IMR-90 (cell line): ENCODE measurements at regions not wholly inside any gene's neighbourhood (a gene's known extent, or its start where the extent isn't known, plus 50 kb on each side); places are given as distances from the start of the nearest gene placed in this dataset.

Experiments used
- CEBPB ChIP-seq: IDR thresholded peaks from 2 replicates; pipeline ENCODE4 v1.6.1; 2012; ENCODE audit warnings: low read depth, low read length, improper control_type of control experiment
- CHD1 ChIP-seq: IDR thresholded peaks from 2 replicates; pipeline ENCODE4 v1.6.1; 2012; ENCODE audit warnings: low read depth, low read length, improper control_type of control experiment
- ELK1 ChIP-seq: fragments of 150-350 bp; IDR thresholded peaks from 2 replicates; pipeline ENCODE4 v1.6.1; 2016; ENCODE audit warnings: low read depth, mild to moderate bottlenecking, low read length, moderate library complexity, borderline replicate concordance
- MAFK ChIP-seq: IDR thresholded peaks from 2 replicates; pipeline ENCODE4 v1.6.1; 2012; ENCODE audit warnings: low read depth, low read length, improper control_type of control experiment
- NFE2L2 ChIP-seq: fragments of 150-350 bp; IDR thresholded peaks from 2 replicates; pipeline ENCODE4 v1.6.1; 2016; ENCODE audit warnings: low read depth, mild to moderate bottlenecking, low read length
- POLR2A ChIP-seq: IDR thresholded peaks from 2 replicates; pipeline ENCODE4 v1.6.1; 2012; ENCODE audit warnings: mild to moderate bottlenecking, low read depth, low read length
- RAD21 ChIP-seq: IDR thresholded peaks from 2 replicates; pipeline ENCODE4 v1.6.1; 2012; ENCODE audit warnings: low read length, improper control_type of control experiment
- RFX5 ChIP-seq: IDR thresholded peaks from 2 replicates; pipeline ENCODE4 v1.8.0; 2012; ENCODE audit warnings: low read depth, mild to moderate bottlenecking, low read length, moderate library complexity
- SMC3 ChIP-seq: fragments of 150-350 bp; IDR thresholded peaks from 2 replicates; pipeline ENCODE4 v1.6.1; 2016; ENCODE audit warnings: low read depth, mild to moderate bottlenecking, antibody characterized with exemption, low read length, moderate library complexity
- USF2 ChIP-seq: fragments of 150-350 bp; IDR thresholded peaks from 2 replicates; pipeline ENCODE4 v1.6.1; 2017; ENCODE audit warnings: mild to moderate bottlenecking, antibody characterized with exemption, low read length, low read depth
- TF ChIP-seq, protein P1 (sequence below): conservative IDR thresholded peaks from 2 replicates; pipeline ENCODE4 v1.5.1; 2012; ENCODE audit warnings: mild to moderate bottlenecking, low read depth, low read length, improper control_type of control experiment

DNA sequence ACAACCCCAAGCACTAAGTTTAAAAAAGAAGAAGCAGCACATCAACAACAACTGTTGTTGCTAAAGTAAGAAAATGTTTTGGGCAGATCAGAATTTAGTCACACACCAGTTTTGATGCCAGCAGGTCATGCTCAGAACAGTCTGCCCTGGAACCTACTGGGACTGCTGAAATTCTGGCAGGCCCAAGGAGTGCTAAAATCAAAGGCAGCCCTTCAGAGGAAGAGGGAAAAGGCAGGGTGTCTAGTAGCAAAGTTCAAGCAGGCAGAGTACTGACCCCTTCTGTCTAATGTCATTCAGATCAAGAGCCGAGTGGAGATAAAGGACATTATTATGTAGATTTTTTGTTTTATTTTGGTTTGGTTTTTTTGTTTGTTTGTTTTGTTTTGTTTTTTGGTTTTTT is 96.6 kb upstream of the LOC128125822 start:
- TF ChIP-seq POLR2A, result no peak
- TF ChIP-seq, protein P1, sequence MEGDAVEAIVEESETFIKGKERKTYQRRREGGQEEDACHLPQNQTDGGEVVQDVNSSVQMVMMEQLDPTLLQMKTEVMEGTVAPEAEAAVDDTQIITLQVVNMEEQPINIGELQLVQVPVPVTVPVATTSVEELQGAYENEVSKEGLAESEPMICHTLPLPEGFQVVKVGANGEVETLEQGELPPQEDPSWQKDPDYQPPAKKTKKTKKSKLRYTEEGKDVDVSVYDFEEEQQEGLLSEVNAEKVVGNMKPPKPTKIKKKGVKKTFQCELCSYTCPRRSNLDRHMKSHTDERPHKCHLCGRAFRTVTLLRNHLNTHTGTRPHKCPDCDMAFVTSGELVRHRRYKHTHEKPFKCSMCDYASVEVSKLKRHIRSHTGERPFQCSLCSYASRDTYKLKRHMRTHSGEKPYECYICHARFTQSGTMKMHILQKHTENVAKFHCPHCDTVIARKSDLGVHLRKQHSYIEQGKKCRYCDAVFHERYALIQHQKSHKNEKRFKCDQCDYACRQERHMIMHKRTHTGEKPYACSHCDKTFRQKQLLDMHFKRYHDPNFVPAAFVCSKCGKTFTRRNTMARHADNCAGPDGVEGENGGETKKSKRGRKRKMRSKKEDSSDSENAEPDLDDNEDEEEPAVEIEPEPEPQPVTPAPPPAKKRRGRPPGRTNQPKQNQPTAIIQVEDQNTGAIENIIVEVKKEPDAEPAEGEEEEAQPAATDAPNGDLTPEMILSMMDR, result no peak
- TF ChIP-seq USF2, result no peak
- TF ChIP-seq MAFK, result no peak
- TF ChIP-seq NFE2L2, result no peak
- no peak for TF ChIP-seq RAD21
- TF ChIP-seq CEBPB, result no peak
- TF ChIP-seq ELK1, result no peak
- no peak for TF ChIP-seq SMC3
- TF ChIP-seq RFX5, result no peak
- no peak for TF ChIP-seq CHD1
